GM12891 (cell line): ENCODE measurements at regions not wholly inside any gene's neighbourhood (a gene's known extent, or its start where the extent isn't known, plus 50 kb on each side); places are given as distances from the start of the nearest gene placed in this dataset.

Experiments used
- POLR2AphosphoS5 ChIP-seq: IDR thresholded peaks from 2 replicates; pipeline ENCODE4 v1.6.1; 2011; ENCODE audit warnings: low read depth, low read length, control low read depth
- POU2F2 ChIP-seq: IDR thresholded peaks from 2 replicates; pipeline ENCODE4 v1.6.1; 2011; ENCODE audit warnings: low read depth, mild to moderate bottlenecking, control low read depth, low read length, moderate library complexity

GRCh38 chr5:158303275-158303674 lies 444.3 kb upstream of the CLINT1 start:
- no peak for TF ChIP-seq POLR2AphosphoS5
- TF ChIP-seq POU2F2 = no peak
